MCF 10A (cell line): ENCODE measurements at regions not wholly inside any gene's neighbourhood (a gene's known extent, or its start where the extent isn't known, plus 50 kb on each side); places are given as distances from the start of the nearest gene placed in this dataset.

Experiments used
- BruUV-seq: library from RNA; stranded (reverse); fragments of 400-500 nt; replicated peaks from 2 replicates; lab custom pipeline; 2021; lab: Mats Ljungman, UMichigan
- CTCF ChIA-PET: fragments of 300-600 bp; sonication (Branson Sonifier 250); formaldehyde crosslinking; extraction: SDS; loops from one replicate; lab custom pipeline; 2021; ENCODE audit warnings: antibody characterized with exemption, inconsistent platforms; lab: Yijun Ruan, JAX
- POLR2A ChIA-PET: fragments of 300-600, 350-650 bp; sonication (Branson Sonifier 250); formaldehyde crosslinking; extraction: SDS; loops from one replicate; lab custom pipeline; 2020; ENCODE audit warnings: antibody characterized with exemption, inconsistent platforms; lab: Yijun Ruan, JAX
- DNase-seq: peaks from one replicate; pipeline ENCODE4 v3.0.0-alpha.2; 2018; ENCODE audit not compliant: unreplicated experiment
- H3K27ac Mint-ChIP-seq: one replicate; pipeline ENCODE4 v1.8.0; 2022; ENCODE audit warnings: mild to moderate bottlenecking, low read depth, mixed read lengths; ENCODE audit not compliant: unreplicated experiment
- H3K27me3 Mint-ChIP-seq: one replicate; pipeline ENCODE4 v1.8.0; 2022; ENCODE audit warnings: mixed read lengths; ENCODE audit not compliant: insufficient read depth, unreplicated experiment
- H3K36me3 Mint-ChIP-seq: one replicate; pipeline ENCODE4 v1.8.0; 2022; ENCODE audit warnings: mild to moderate bottlenecking, moderate library complexity, mixed read lengths; ENCODE audit not compliant: insufficient read depth, unreplicated experiment
- H3K4me1 Mint-ChIP-seq: one replicate; pipeline ENCODE4 v1.8.0; 2022; ENCODE audit warnings: mixed read lengths; ENCODE audit not compliant: insufficient read depth, unreplicated experiment
- H3K4me3 Mint-ChIP-seq: one replicate; pipeline ENCODE4 v1.8.0; 2022; ENCODE audit warnings: mild to moderate bottlenecking, moderate library complexity, mixed read lengths; ENCODE audit not compliant: unreplicated experiment
- H3K9me3 Mint-ChIP-seq: one replicate; pipeline ENCODE4 v1.8.0; 2022; ENCODE audit warnings: mixed read lengths; ENCODE audit not compliant: unreplicated experiment
- CTCF ChIP-seq: fragments of 200-600 bp; IDR thresholded peaks from one replicate; pipeline ENCODE4 v1.8.0; 2022; ENCODE audit warnings: antibody characterized with exemption, mild to moderate bottlenecking; ENCODE audit not compliant: unreplicated experiment
- intact Hi-C: fragments of 100-400 bp; cut with micrococcal nuclease; formaldehyde crosslinking; loops from 2 replicates; pipeline ENCODE4 v1.14.1; 2022

GRCh38 chr1:239244084-239244483, 142.3 kb upstream of the CHRM3 start:
- Mint-ChIP-seq H3K9me3 (no peaks in the 10 kb centered on the region), H3K4me3 (no peak overlapping the region), H3K27me3 (no peaks in the 10 kb centered on the region), H3K4me1 (peaks cover 6% of the 10 kb centered on the region), H3K36me3 (no peaks in the 10 kb centered on the region), H3K27ac (no peak overlapping the region)
- no peak for TF ChIP-seq CTCF
- no TSS peak for BruUV-seq
- ChIA-PET POLR2A (no interaction called here), CTCF (interaction anchor here (1.1 kb wide), 1 partner anchor 11 kb away, joined by 3 read pairs; no protein-coding TSS in a partner anchor)
- intact Hi-C loops = no loop called here
- DNase-seq = no peak

DNA sequence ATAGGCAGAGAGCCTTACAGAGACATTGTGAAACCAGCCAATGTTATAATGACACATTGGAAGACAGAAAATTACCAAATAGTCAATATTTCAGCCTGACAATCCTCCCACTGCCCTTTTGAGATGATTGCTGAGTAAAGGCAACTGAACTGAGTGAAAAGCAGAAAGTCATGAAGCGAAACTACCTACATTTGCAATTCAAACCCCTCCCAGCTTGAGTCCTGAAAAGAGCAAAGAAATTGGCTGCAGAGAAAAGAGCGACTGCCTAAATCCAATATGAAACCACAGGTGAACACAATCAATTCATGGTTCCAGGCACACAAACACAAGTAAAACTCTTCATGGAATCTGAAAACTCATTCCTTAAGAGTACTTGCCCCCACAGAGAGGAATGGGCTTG, 143.4 kb upstream of the CHRM3 start:
- no peak for TF ChIP-seq CTCF
- peaks cover 6% of the 10 kb centered on the region for H3K4me1 Mint-ChIP-seq
- H3K9me3 Mint-ChIP-seq = peaks cover 2% of the 10 kb centered on the region
- POLR2A ChIA-PET = no interaction called here
- H3K27ac Mint-ChIP-seq = no peak overlapping the region
- no TSS peak for BruUV-seq
- no peak overlapping the region for H3K4me3 Mint-ChIP-seq
- no peak for DNase-seq
- CTCF ChIA-PET = interaction anchor here (1.4 kb wide), 1 partner anchor 10 kb away, joined by 5 read pairs; no protein-coding TSS in a partner anchor
- intact Hi-C loops = no loop called here
- H3K27me3 Mint-ChIP-seq = no peaks in the 10 kb centered on the region
- H3K36me3 Mint-ChIP-seq = no peaks in the 10 kb centered on the region

DNA sequence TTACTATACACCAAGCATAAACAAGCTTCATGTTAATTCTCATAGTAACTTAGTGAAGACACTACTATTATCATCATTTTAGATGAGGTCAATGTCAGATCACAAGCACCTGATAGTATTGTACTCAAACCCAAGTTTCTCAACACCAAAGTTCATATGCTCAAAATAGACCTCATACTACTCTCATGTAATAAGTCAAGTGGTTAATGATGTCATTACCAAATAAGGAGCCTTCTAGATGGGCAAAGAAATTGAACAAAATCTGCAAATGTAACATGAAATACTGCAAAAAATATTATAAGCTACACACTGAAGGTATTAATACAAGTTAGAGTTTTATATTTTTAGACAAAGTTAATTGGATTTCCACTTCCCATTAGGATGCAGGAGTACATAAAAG, 144.0 kb upstream of the CHRM3 start:
- Mint-ChIP-seq H3K36me3 (no peaks in the 10 kb centered on the region), H3K9me3 (peaks cover 8% of the 10 kb centered on the region), H3K4me3 (no peak overlapping the region), H3K27me3 (no peaks in the 10 kb centered on the region), H3K4me1 (peaks cover 4% of the 10 kb centered on the region), H3K27ac (no peak overlapping the region)
- CTCF ChIA-PET = interaction anchor here (1.4 kb wide), 1 partner anchor 9 kb away, joined by 5 read pairs; no protein-coding TSS in a partner anchor
- intact Hi-C loops = no loop called here
- POLR2A ChIA-PET = no interaction called here
- no peak for DNase-seq
- no TSS peak for BruUV-seq
- TF ChIP-seq CTCF = no peak

- Mint-ChIP-seq H3K27ac (no peak overlapping the region), H3K4me1 (no peaks in the 10 kb centered on the region), H3K27me3 (no peaks in the 10 kb centered on the region), H3K9me3 (peaks cover 9% of the 10 kb centered on the region), H3K36me3 (no peaks in the 10 kb centered on the region), H3K4me3 (no peak overlapping the region)
- ChIA-PET CTCF (interaction anchor here (0.7 kb wide), 2 partner anchors 81 to 245 kb away, joined by 3 read pairs; no protein-coding TSS in a partner anchor), POLR2A (no interaction called here)
- TF ChIP-seq CTCF = no peak
- no peak for DNase-seq
- intact Hi-C loops = no loop called here
- no TSS peak for BruUV-seq
These were observed 145.6 kb upstream of the CHRM3 start for GRCh38 chr1:239240736-239241135.
